ENCODE measurements at regions not wholly inside any gene's neighbourhood (a gene's known extent, or its start where the extent isn't known, plus 50 kb on each side); places are given as distances from the start of the nearest gene placed in this dataset.
"Not testable (repeated sequence)": the region's sequence is repeated elsewhere in the genome, so short reads cannot be mapped to it uniquely, and the experiment has no call there.

DNA sequence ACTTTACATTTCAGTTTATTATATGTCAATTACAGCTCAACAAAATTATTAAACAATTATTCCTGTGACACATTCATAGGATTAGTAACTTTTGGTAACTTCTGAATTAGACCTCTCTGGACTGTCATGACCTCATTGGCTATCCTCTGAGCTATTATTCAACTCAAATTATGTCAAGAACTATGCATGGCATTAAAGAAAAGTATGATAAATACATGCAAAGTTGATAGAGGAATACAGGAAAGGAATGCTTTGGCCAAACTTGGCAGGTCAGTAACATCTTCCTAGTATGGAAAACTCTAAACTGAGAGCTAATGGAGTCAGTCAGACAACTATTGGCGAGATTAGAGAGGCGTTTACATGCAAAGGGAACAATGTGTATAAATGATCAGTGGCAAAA is 158.4 kb downstream of the DUSP10 start:
- ChIA-PET POLR2A (no interaction called here), CTCF (no interaction called here)
- TF ChIP-seq, protein P1, sequence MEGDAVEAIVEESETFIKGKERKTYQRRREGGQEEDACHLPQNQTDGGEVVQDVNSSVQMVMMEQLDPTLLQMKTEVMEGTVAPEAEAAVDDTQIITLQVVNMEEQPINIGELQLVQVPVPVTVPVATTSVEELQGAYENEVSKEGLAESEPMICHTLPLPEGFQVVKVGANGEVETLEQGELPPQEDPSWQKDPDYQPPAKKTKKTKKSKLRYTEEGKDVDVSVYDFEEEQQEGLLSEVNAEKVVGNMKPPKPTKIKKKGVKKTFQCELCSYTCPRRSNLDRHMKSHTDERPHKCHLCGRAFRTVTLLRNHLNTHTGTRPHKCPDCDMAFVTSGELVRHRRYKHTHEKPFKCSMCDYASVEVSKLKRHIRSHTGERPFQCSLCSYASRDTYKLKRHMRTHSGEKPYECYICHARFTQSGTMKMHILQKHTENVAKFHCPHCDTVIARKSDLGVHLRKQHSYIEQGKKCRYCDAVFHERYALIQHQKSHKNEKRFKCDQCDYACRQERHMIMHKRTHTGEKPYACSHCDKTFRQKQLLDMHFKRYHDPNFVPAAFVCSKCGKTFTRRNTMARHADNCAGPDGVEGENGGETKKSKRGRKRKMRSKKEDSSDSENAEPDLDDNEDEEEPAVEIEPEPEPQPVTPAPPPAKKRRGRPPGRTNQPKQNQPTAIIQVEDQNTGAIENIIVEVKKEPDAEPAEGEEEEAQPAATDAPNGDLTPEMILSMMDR (IDR thresholded peaks at IDR 0.05), result no peak
- TF ChIP-seq EZH2 (IDR thresholded peaks at IDR 0.05; ENCODE audit: borderline replicate concordance, insufficient read depth, low read depth, low read length, poor library complexity, severe bottlenecking), result no peak
- no peaks in the 10 kb centered on the region for H3K79me2 ChIP-seq (ENCODE audit: control insufficient read depth, insufficient read depth, low read length)
- no peak for ATAC-seq (ENCODE audit: low read depth)
- peaks cover 6% of the 10 kb centered on the region for H3K27me3 Mint-ChIP-seq
- H3K4me2 ChIP-seq (replicated peaks; ENCODE audit: low read depth, low read length, poor library complexity, severe bottlenecking), result no peak overlapping the region
- DNase-seq, result no peak
- no peaks in the 10 kb centered on the region for H3K4me1 Mint-ChIP-seq
- H3K9me3 ChIP-seq (ENCODE audit: control extremely low read depth in 1 of 3, control insufficient read depth in 2 of 3, insufficient read depth in 1 of 3, low read length in 2 of 3), result peaks cover 0 to 4% (median 3%) of the 10 kb centered on the region in 3 donors
- H3K4me3 Mint-ChIP-seq, result no peak overlapping the region
- no peaks in the 10 kb centered on the region for H4K20me1 ChIP-seq (ENCODE audit: control insufficient read depth, insufficient read depth, low read length, poor library complexity, severe bottlenecking)
- H3K27me3 ChIP-seq (replicated peaks in 1 of 4; ENCODE audit: control extremely low read depth in 1 of 4, control insufficient read depth in 3 of 4, insufficient read depth in 4 of 4, low read length in 3 of 4), result no peaks in the 10 kb centered on the region
- 94% methylated on average over 2 of the region's 2 CpGs for WGBS (ENCODE audit: insufficient coverage)
- H3K4me1 ChIP-seq (ENCODE audit: control insufficient read depth in 2 of 2, insufficient read depth in 2 of 2, low read length in 2 of 2), result no peaks in the 10 kb centered on the region
- H2AFZ ChIP-seq (ENCODE audit: insufficient read depth, low read depth, low read length, poor library complexity, severe bottlenecking), result no peak overlapping the region
- H3K9ac ChIP-seq (ENCODE audit: low read length), result no peak overlapping the region
- H3K9me3 Mint-ChIP-seq (ENCODE audit: insufficient read depth), result peaks cover 6% of the 10 kb centered on the region
- no peak overlapping the region for H3K27ac Mint-ChIP-seq
- H3K36me3 ChIP-seq (replicated peaks in 1 of 2; ENCODE audit: control extremely low read depth in 1 of 2, control insufficient read depth in 1 of 2, extremely low read depth in 1 of 2, insufficient read depth in 2 of 2, low read length in 1 of 2), result no peaks in the 10 kb centered on the region
- H3K4me3 ChIP-seq (ENCODE audit: control extremely low read depth in 1 of 5, extremely low read depth in 1 of 5, insufficient read depth in 1 of 5, low read depth in 2 of 5, low read length in 4 of 5), result no peak overlapping the region
- H3K27ac ChIP-seq (ENCODE audit: low read length in 2 of 2), result no peak overlapping the region
- intact Hi-C loops (cut with micrococcal nuclease), result no loop called here

DNA sequence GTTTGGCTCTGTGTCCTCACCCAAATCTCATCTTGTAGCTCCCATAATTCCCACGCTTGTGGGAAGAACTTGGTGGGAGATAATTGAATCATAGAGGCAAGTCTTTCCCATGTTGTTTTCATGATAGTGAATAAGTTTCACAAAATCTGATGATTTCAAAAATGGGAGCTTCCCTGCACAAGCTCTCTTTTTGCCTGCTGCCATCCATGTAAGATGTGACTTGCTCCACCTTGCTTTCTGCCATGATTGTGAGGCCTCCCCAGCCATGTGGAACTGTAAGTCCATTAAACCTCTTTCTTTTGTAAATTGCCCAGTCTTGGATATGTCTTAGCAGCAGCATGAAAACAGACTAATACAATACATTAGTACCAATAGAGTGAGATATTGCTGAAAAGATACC is 154.9 kb downstream of the DUSP10 start:
- H3K4me2 ChIP-seq (replicated peaks; ENCODE audit: low read depth, low read length, poor library complexity, severe bottlenecking); H3K27me3 Mint-ChIP-seq; H3K27ac ChIP-seq (ENCODE audit: low read length in 2 of 2); H3K9me3 Mint-ChIP-seq (ENCODE audit: insufficient read depth); intact Hi-C loops (cut with micrococcal nuclease); H3K9me3 ChIP-seq (ENCODE audit: control extremely low read depth in 1 of 3, control insufficient read depth in 2 of 3, insufficient read depth in 1 of 3, low read length in 2 of 3); POLR2A ChIA-PET; H3K4me3 ChIP-seq (ENCODE audit: control extremely low read depth in 1 of 5, extremely low read depth in 1 of 5, insufficient read depth in 1 of 5, low read depth in 2 of 5, low read length in 4 of 5); H3K36me3 ChIP-seq (replicated peaks in 1 of 2; ENCODE audit: control extremely low read depth in 1 of 2, control insufficient read depth in 1 of 2, extremely low read depth in 1 of 2, insufficient read depth in 2 of 2, low read length in 1 of 2); H2AFZ ChIP-seq (ENCODE audit: insufficient read depth, low read depth, low read length, poor library complexity, severe bottlenecking); H3K79me2 ChIP-seq (ENCODE audit: control insufficient read depth, insufficient read depth, low read length); H3K4me1 Mint-ChIP-seq; H3K4me1 ChIP-seq (ENCODE audit: control insufficient read depth in 2 of 2, insufficient read depth in 2 of 2, low read length in 2 of 2); DNase-seq; ATAC-seq (ENCODE audit: low read depth); H3K27me3 ChIP-seq (replicated peaks in 1 of 4; ENCODE audit: control extremely low read depth in 1 of 4, control insufficient read depth in 3 of 4, insufficient read depth in 4 of 4, low read length in 3 of 4); H3K4me3 Mint-ChIP-seq; H3K27ac Mint-ChIP-seq; H3K9ac ChIP-seq (ENCODE audit: low read length); H4K20me1 ChIP-seq (ENCODE audit: control insufficient read depth, insufficient read depth, low read length, poor library complexity, severe bottlenecking): not testable (repeated sequence)
- WGBS (ENCODE audit: insufficient coverage), result no CpG with 5 or more reads among the region's 1 CpG
- CTCF ChIA-PET, result interaction anchor here (0.9 kb wide), 1 partner anchor 15 kb away, joined by 3 read pairs; no protein-coding TSS in a partner anchor

DNA sequence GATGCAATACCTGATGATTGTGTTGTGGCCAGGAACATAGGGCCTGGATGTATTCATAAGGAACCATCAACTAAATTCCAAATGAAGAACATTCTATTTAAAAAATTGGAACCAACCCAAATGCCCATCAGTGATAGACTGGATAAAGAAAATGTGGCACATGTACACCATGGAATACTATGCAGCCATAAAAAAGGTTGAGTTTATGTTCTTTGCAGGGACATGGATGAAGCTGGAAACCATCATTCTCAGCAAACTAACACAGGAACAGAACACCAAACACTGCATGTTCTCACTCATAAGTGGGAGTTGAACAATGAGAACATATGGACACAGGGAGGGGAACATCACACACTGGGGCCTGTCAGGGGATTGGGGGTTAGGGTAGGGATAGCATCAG is 150.6 kb downstream of the DUSP10 start:
- H3K79me2 ChIP-seq (ENCODE audit: control insufficient read depth, insufficient read depth, low read length); H3K27ac Mint-ChIP-seq; H3K9me3 Mint-ChIP-seq (ENCODE audit: insufficient read depth); H3K4me1 ChIP-seq (ENCODE audit: control insufficient read depth in 2 of 2, insufficient read depth in 2 of 2, low read length in 2 of 2); H3K4me3 ChIP-seq (ENCODE audit: control extremely low read depth in 1 of 5, extremely low read depth in 1 of 5, insufficient read depth in 1 of 5, low read depth in 2 of 5, low read length in 4 of 5); ATAC-seq (ENCODE audit: low read depth); H3K36me3 ChIP-seq (replicated peaks in 1 of 2; ENCODE audit: control extremely low read depth in 1 of 2, control insufficient read depth in 1 of 2, extremely low read depth in 1 of 2, insufficient read depth in 2 of 2, low read length in 1 of 2); POLR2A ChIA-PET; H3K27me3 ChIP-seq (replicated peaks in 1 of 4; ENCODE audit: control extremely low read depth in 1 of 4, control insufficient read depth in 3 of 4, insufficient read depth in 4 of 4, low read length in 3 of 4); H2AFZ ChIP-seq (ENCODE audit: insufficient read depth, low read depth, low read length, poor library complexity, severe bottlenecking); H3K27ac ChIP-seq (ENCODE audit: low read length in 2 of 2); H4K20me1 ChIP-seq (ENCODE audit: control insufficient read depth, insufficient read depth, low read length, poor library complexity, severe bottlenecking); H3K9me3 ChIP-seq (ENCODE audit: control extremely low read depth in 1 of 3, control insufficient read depth in 2 of 3, insufficient read depth in 1 of 3, low read length in 2 of 3); CTCF ChIA-PET; intact Hi-C loops (cut with micrococcal nuclease); H3K4me3 Mint-ChIP-seq; H3K9ac ChIP-seq (ENCODE audit: low read length); DNase-seq; H3K4me2 ChIP-seq (replicated peaks; ENCODE audit: low read depth, low read length, poor library complexity, severe bottlenecking); H3K4me1 Mint-ChIP-seq; H3K27me3 Mint-ChIP-seq: not testable (repeated sequence)

Data from B cell (primary cell).